ENCODE measurements at regions not wholly inside any gene's neighbourhood (a gene's known extent, or its start where the extent isn't known, plus 50 kb on each side); places are given as distances from the start of the nearest gene placed in this dataset.

GRCh38 chr2:164009756-164010337 lies 274.0 kb upstream of the FIGN start:
- no peak for TF ChIP-seq CTCF (IDR thresholded peaks at IDR 0.05)
- no peak overlapping the region for H3K4me3 Mint-ChIP-seq

GRCh38 chr2:164008752-164009151 lies 272.9 kb upstream of the FIGN start:
- H3K9me3 Mint-ChIP-seq, result peaks cover 16% of the 10 kb centered on the region
- CTCF ChIA-PET, result no interaction called here
- DNase-seq (no peak), ATAC-seq (ENCODE audit: poor library complexity) (no peak)
- Histone ChIP-seq H3K27me3 (ENCODE audit: control insufficient read depth in 1 of 2, insufficient read depth in 2 of 2, low read length in 2 of 2) (no peaks in the 10 kb centered on the region), H3K4me3 (ENCODE audit: low read length) (no peak overlapping the region), H3K4me1 (ENCODE audit: insufficient read depth, low read length) (no peaks in the 10 kb centered on the region), H3K36me3 (ENCODE audit: insufficient read depth, low read length) (no peaks in the 10 kb centered on the region), H3K27ac (ENCODE audit: low read depth in 1 of 2, low read length in 2 of 2) (no peak overlapping the region), H3K9me3 (ENCODE audit: control insufficient read depth in 1 of 2, insufficient read depth in 1 of 2, low read length in 2 of 2) (no peaks in the 10 kb centered on the region)
- no peaks in the 10 kb centered on the region for H3K27me3 Mint-ChIP-seq
- H3K4me3 Mint-ChIP-seq, result no peak overlapping the region
- intact Hi-C loops (cut with DNase I, micrococcal nuclease), result no loop called here
- POLR2A ChIA-PET, result no interaction called here
- no peak overlapping the region for H3K27ac Mint-ChIP-seq
- no peaks in the 10 kb centered on the region for H3K4me1 Mint-ChIP-seq (ENCODE audit: low read depth)
- TF ChIP-seq CTCF (IDR thresholded peaks at IDR 0.05), result no peak
- no peaks in the 10 kb centered on the region for H3K36me3 Mint-ChIP-seq (ENCODE audit: low read depth)

More at GRCh38 chr2:164009756-164010337, 274.0 kb upstream of the FIGN start:
- no peaks in the 10 kb centered on the region for H3K4me1 Mint-ChIP-seq (ENCODE audit: low read depth)
- ChIA-PET CTCF (no interaction called here), POLR2A (no interaction called here)
- H3K27ac ChIP-seq (ENCODE audit: low read depth in 1 of 2, low read length in 2 of 2), result no peak overlapping the region
- H3K36me3 Mint-ChIP-seq (ENCODE audit: low read depth), result no peaks in the 10 kb centered on the region
- H3K9me3 Mint-ChIP-seq, result peaks cover 11% of the 10 kb centered on the region
- intact Hi-C loops (cut with DNase I, micrococcal nuclease), result no loop called here
- ATAC-seq (ENCODE audit: poor library complexity), result no peak
- H3K27ac Mint-ChIP-seq, result no peak overlapping the region
- no peaks in the 10 kb centered on the region for H3K9me3 ChIP-seq (ENCODE audit: control insufficient read depth in 1 of 2, insufficient read depth in 1 of 2, low read length in 2 of 2)
- no peaks in the 10 kb centered on the region for H3K27me3 ChIP-seq (ENCODE audit: control insufficient read depth in 1 of 2, insufficient read depth in 2 of 2, low read length in 2 of 2)
- no peak for DNase-seq
- H3K4me1 ChIP-seq (ENCODE audit: insufficient read depth, low read length), result no peaks in the 10 kb centered on the region
- no peaks in the 10 kb centered on the region for H3K27me3 Mint-ChIP-seq
- no peak overlapping the region for H3K4me3 ChIP-seq (ENCODE audit: low read length)
- no peaks in the 10 kb centered on the region for H3K36me3 ChIP-seq (ENCODE audit: insufficient read depth, low read length)

DNA sequence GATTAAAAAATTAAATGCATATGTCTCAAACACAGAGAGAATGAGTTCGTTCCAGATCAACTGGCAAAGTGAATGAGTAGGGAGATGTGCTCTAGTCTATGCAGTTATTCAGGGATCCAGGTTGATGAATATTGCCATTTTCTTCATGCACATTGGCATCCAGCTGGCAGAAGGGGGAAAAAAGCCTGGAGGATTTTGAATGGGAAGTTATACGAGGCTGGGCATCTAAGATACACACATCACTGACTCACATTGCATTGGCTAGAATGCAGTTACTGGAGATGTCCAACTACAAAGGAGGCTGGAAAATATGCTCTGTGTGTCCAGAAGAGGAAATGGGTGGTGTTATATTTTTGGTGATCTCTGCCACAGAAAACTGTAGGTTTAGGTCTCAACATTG lies 270.9 kb upstream of the FIGN start:
- H3K36me3 Mint-ChIP-seq (ENCODE audit: low read depth), result no peaks in the 10 kb centered on the region
- H3K4me1 Mint-ChIP-seq (ENCODE audit: low read depth), result no peaks in the 10 kb centered on the region
- H3K9me3 ChIP-seq (ENCODE audit: control insufficient read depth in 1 of 2, insufficient read depth in 1 of 2, low read length in 2 of 2), result no peaks in the 10 kb centered on the region
- DNase-seq (no peak), ATAC-seq (ENCODE audit: poor library complexity) (no peak)
- no peaks in the 10 kb centered on the region for H3K27me3 ChIP-seq (ENCODE audit: control insufficient read depth in 1 of 2, insufficient read depth in 2 of 2, low read length in 2 of 2)
- no peaks in the 10 kb centered on the region for H3K27me3 Mint-ChIP-seq
- TF ChIP-seq CTCF (IDR thresholded peaks at IDR 0.05), result no peak
- H3K36me3 ChIP-seq (ENCODE audit: insufficient read depth, low read length), result no peaks in the 10 kb centered on the region
- H3K4me1 ChIP-seq (ENCODE audit: insufficient read depth, low read length), result no peaks in the 10 kb centered on the region
- ChIA-PET POLR2A (no interaction called here), CTCF (no interaction called here)
- no peak overlapping the region for H3K27ac Mint-ChIP-seq
- no peak overlapping the region for H3K27ac ChIP-seq (ENCODE audit: low read depth in 1 of 2, low read length in 2 of 2)
- H3K4me3 Mint-ChIP-seq, result no peak overlapping the region
- peaks cover 16% of the 10 kb centered on the region for H3K9me3 Mint-ChIP-seq
- intact Hi-C loops (cut with DNase I, micrococcal nuclease), result no loop called here
- H3K4me3 ChIP-seq (ENCODE audit: low read length), result no peak overlapping the region
